GM19463 (cell line): ENCODE measurements at regions not wholly inside any gene's neighbourhood (a gene's known extent, or its start where the extent isn't known, plus 50 kb on each side); places are given as distances from the start of the nearest gene placed in this dataset.

ENCODE experiments used
- ATAC-seq: cut with Tn5 transposase; IDR thresholded peaks from one replicate; pipeline ENCODE4 v1.9.1; 2021; ENCODE audit warnings: mild to moderate bottlenecking, moderate library complexity; ENCODE audit not compliant: unreplicated experiment

- no peak for ATAC-seq
Measured at GRCh38 chr20:50415516-50416268, 94.5 kb upstream of the PTPN1 start.

- ATAC-seq, result no peak
Measured at GRCh38 chr20:50416269-50417022, 93.7 kb upstream of the PTPN1 start.

- no peak for ATAC-seq
Measured at GRCh38 chr20:50417023-50417329, 93.2 kb upstream of the PTPN1 start.

- no peak for ATAC-seq
Measured at GRCh38 chr20:50417484-50418235, 92.5 kb upstream of the PTPN1 start.

- no peak for ATAC-seq
Measured at GRCh38 chr20:50418890-50419642, 91.1 kb upstream of the PTPN1 start.

GRCh38 chr20:50420380-50420779 is 89.8 kb upstream of the PTPN1 start:
- no peak for ATAC-seq

- no peak for ATAC-seq
Measured at GRCh38 chr20:50421356-50422340, 88.5 kb upstream of the PTPN1 start.

GRCh38 chr20:50423758-50424157 is 86.4 kb upstream of the PTPN1 start:
- no peak for ATAC-seq

- ATAC-seq, result no peak
Measured at GRCh38 chr20:50425076-50425475, 85.1 kb upstream of the PTPN1 start.

- ATAC-seq, result no peak
Measured at GRCh38 chr20:50426866-50427718, 83.1 kb upstream of the PTPN1 start.

- no peak for ATAC-seq
Measured at GRCh38 chr20:50427719-50428083, 82.5 kb upstream of the PTPN1 start.

- ATAC-seq, result no peak
Measured at GRCh38 chr20:50428097-50428828, 81.9 kb upstream of the PTPN1 start.

GRCh38 chr20:50429412-50429811 is 80.8 kb upstream of the PTPN1 start:
- no peak for ATAC-seq

GRCh38 chr20:50431066-50431450 is 79.1 kb upstream of the PTPN1 start:
- no peak for ATAC-seq

GRCh38 chr20:50433001-50433761 is 77.0 kb upstream of the PTPN1 start:
- ATAC-seq, result no peak

GRCh38 chr20:50434321-50434652 is 75.9 kb upstream of the PTPN1 start:
- ATAC-seq, result no peak

GRCh38 chr20:50434653-50435396 is 75.4 kb upstream of the PTPN1 start:
- no peak for ATAC-seq
